ENCODE measurements at regions not wholly inside any gene's neighbourhood (a gene's known extent, or its start where the extent isn't known, plus 50 kb on each side); places are given as distances from the start of the nearest gene placed in this dataset.
A peak's percentile ranks its signal among the peaks of the same experiment; 100 is the strongest.

- Histone ChIP-seq H3K9ac (ENCODE audit: extremely low read depth, low read length, poor library complexity, severe bottlenecking) (no peak overlapping the region), H3K9me3 (ENCODE audit: control insufficient read depth, low read length) (peaks cover 41% of the 10 kb centered on the region), H3K27me3 (ENCODE audit: control insufficient read depth, insufficient read depth, low read length, poor library complexity, severe bottlenecking) (no peaks in the 10 kb centered on the region), H3K36me3 (ENCODE audit: control insufficient read depth, insufficient read depth, low read length) (no peaks in the 10 kb centered on the region), H3K27ac (ENCODE audit: low read depth, low read length) (no peak overlapping the region), H3K4me1 (ENCODE audit: control insufficient read depth, insufficient read depth, low read length) (no peaks in the 10 kb centered on the region), H3K4me3 (ENCODE audit: low read length) (no peak overlapping the region)
- 89 to 100% methylated on average over 1 of the region's 1 CpG for WGBS, 2 experiments (ENCODE audit: insufficient coverage in 1 of 2, insufficient read length in 1 of 2)
- Mint-ChIP-seq H3K9me3 (peaks cover 20% of the 10 kb centered on the region), H3K27ac (no peak overlapping the region), H3K4me1 (peaks cover 2% of the 10 kb centered on the region), H3K27me3 (ENCODE audit: insufficient read depth) (peaks cover 10% of the 10 kb centered on the region), H3K4me3 (no peak overlapping the region), H3K36me3 (ENCODE audit: low read depth) (no peaks in the 10 kb centered on the region)
- TF ChIP-seq CTCF (conservative IDR thresholded peaks at IDR 0.05): no peak
- DNase-seq: no peak
These were observed 380.0 kb downstream of the HHIPL2 start for GRCh38 chr1:222167896-222168295.

- peaks cover 16% of the 10 kb centered on the region for H3K9me3 Mint-ChIP-seq
- H3K4me3 ChIP-seq (ENCODE audit: low read length): no peak overlapping the region
- H3K27me3 ChIP-seq (ENCODE audit: control insufficient read depth, insufficient read depth, low read length, poor library complexity, severe bottlenecking): no peaks in the 10 kb centered on the region
- H3K4me1 ChIP-seq (ENCODE audit: control insufficient read depth, insufficient read depth, low read length): no peaks in the 10 kb centered on the region
- peak; percentile 87 for DNase-seq
- H3K27ac Mint-ChIP-seq: no peak overlapping the region
- peaks cover 33% of the 10 kb centered on the region for H3K9me3 ChIP-seq (ENCODE audit: control insufficient read depth, low read length)
- H3K4me3 Mint-ChIP-seq: no peak overlapping the region
- peaks cover 2% of the 10 kb centered on the region for H3K4me1 Mint-ChIP-seq
- peak; percentile 89 for TF ChIP-seq CTCF (conservative IDR thresholded peaks at IDR 0.05)
- H3K36me3 ChIP-seq (ENCODE audit: control insufficient read depth, insufficient read depth, low read length): no peaks in the 10 kb centered on the region
- H3K27me3 Mint-ChIP-seq (ENCODE audit: insufficient read depth): peaks cover 10% of the 10 kb centered on the region
- WGBS, 2 experiments (ENCODE audit: insufficient coverage in 1 of 2, insufficient read length in 1 of 2): 71 to 86% methylated on average over 2 to 3 of the region's 3 CpGs
- no peak overlapping the region for H3K9ac ChIP-seq (ENCODE audit: extremely low read depth, low read length, poor library complexity, severe bottlenecking)
- H3K27ac ChIP-seq (ENCODE audit: low read depth, low read length): no peak overlapping the region
- H3K36me3 Mint-ChIP-seq (ENCODE audit: low read depth): no peaks in the 10 kb centered on the region
These were observed 380.8 kb downstream of the HHIPL2 start for GRCh38 chr1:222167111-222167510.

- no peaks in the 10 kb centered on the region for H3K27me3 ChIP-seq (ENCODE audit: control insufficient read depth, insufficient read depth, low read length, poor library complexity, severe bottlenecking)
- Mint-ChIP-seq H3K4me1 (peaks cover 8% of the 10 kb centered on the region), H3K36me3 (ENCODE audit: low read depth) (no peaks in the 10 kb centered on the region), H3K27ac (no peak overlapping the region), H3K27me3 (ENCODE audit: insufficient read depth) (peaks cover 10% of the 10 kb centered on the region), H3K9me3 (peaks cover 11% of the 10 kb centered on the region), H3K4me3 (no peak overlapping the region)
- no peak overlapping the region for H3K4me3 ChIP-seq (ENCODE audit: low read length)
- TF ChIP-seq CTCF (conservative IDR thresholded peaks at IDR 0.05): no peak
- DNase-seq: no peak
- H3K36me3 ChIP-seq (ENCODE audit: control insufficient read depth, insufficient read depth, low read length): no peaks in the 10 kb centered on the region
- no peaks in the 10 kb centered on the region for H3K4me1 ChIP-seq (ENCODE audit: control insufficient read depth, insufficient read depth, low read length)
- H3K9ac ChIP-seq (ENCODE audit: extremely low read depth, low read length, poor library complexity, severe bottlenecking): no peak overlapping the region
- no peak overlapping the region for H3K27ac ChIP-seq (ENCODE audit: low read depth, low read length)
- peaks cover 29% of the 10 kb centered on the region for H3K9me3 ChIP-seq (ENCODE audit: control insufficient read depth, low read length)
- 90 to 100% methylated on average over 3 of the region's 3 CpGs for WGBS, 2 experiments (ENCODE audit: insufficient coverage in 1 of 2, insufficient read length in 1 of 2)
These were observed 382.3 kb downstream of the HHIPL2 start for GRCh38 chr1:222165629-222166028.
